ENCODE measurements at regions not wholly inside any gene's neighbourhood (a gene's known extent, or its start where the extent isn't known, plus 50 kb on each side); places are given as distances from the start of the nearest gene placed in this dataset.

GRCh38 chr3:117553461-117553860, 843.9 kb downstream of the TUSC7 start:
- TF ChIP-seq, protein P1, sequence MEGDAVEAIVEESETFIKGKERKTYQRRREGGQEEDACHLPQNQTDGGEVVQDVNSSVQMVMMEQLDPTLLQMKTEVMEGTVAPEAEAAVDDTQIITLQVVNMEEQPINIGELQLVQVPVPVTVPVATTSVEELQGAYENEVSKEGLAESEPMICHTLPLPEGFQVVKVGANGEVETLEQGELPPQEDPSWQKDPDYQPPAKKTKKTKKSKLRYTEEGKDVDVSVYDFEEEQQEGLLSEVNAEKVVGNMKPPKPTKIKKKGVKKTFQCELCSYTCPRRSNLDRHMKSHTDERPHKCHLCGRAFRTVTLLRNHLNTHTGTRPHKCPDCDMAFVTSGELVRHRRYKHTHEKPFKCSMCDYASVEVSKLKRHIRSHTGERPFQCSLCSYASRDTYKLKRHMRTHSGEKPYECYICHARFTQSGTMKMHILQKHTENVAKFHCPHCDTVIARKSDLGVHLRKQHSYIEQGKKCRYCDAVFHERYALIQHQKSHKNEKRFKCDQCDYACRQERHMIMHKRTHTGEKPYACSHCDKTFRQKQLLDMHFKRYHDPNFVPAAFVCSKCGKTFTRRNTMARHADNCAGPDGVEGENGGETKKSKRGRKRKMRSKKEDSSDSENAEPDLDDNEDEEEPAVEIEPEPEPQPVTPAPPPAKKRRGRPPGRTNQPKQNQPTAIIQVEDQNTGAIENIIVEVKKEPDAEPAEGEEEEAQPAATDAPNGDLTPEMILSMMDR (IDR thresholded peaks at IDR 0.05; ENCODE audit: borderline replicate concordance, extremely low read depth, low read length, poor library complexity, severe bottlenecking) = no peak
- no peak for TF ChIP-seq EZH2 (IDR thresholded peaks at IDR 0.05; ENCODE audit: borderline replicate concordance, low read depth, low read length, severe bottlenecking)
